ENCODE measurements at regions not wholly inside any gene's neighbourhood (a gene's known extent, or its start where the extent isn't known, plus 50 kb on each side); places are given as distances from the start of the nearest gene placed in this dataset.
"Not testable (repeated sequence)": the region's sequence is repeated elsewhere in the genome, so short reads cannot be mapped to it uniquely, and the experiment has no call there.

DNA sequence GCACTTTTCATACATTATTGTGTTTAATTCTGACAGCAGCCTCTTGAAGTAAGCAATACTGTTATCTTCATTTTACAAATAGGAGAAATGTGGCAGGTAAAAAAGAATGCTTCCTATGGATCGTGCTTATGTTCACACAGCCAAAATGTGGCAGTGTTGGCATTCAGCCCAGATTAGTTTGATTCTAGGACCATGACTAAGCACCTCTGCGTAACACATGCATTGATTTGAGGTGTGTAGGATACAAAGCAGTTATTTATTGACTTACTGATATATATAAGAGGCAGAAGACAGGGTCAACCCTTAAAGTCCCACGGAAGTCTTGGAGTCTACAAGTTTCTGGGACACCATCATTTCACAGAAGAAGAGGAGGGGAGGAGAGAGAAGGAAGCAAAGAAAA lies 1144.4 kb upstream of the GOT2 start:
- DNase-seq (ENCODE audit: low spot score): no peak

GRCh38 chr16:59864981-59865666 lies 1131.0 kb upstream of the GOT2 start:
- no peak for DNase-seq (ENCODE audit: low spot score)

GRCh38 chr16:59859676-59860402 lies 1125.7 kb upstream of the GOT2 start:
- DNase-seq (ENCODE audit: low spot score): no peak

DNA sequence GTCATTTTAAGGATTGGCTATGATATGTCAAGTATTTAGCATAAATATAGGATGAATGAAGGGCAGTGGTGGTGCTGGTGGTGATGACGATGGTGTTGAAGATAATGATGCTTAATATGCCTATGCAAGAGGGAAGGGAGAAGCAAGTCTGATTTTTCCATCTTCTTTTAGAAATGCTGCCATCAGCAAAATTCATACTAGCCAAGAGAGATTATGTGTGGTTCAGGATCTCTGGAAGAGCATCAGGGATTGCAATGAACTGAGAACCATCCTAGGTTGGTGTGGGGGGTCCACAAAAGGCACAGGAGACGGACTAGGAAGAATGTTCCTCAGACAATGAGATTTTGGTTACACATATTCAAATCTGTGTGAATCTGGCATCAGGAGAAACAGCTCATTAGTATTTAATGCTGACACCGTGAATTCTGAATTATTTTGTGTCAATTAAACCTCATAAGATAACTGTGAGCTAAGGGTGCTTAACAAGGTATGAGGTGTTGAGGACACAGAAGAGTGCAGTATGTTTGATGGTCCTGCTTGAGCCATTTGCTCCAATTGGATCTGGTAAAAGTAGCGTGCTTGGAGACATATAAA lies 1120.8 kb upstream of the GOT2 start:
- DNase-seq (ENCODE audit: low spot score): no peak

- DNase-seq (ENCODE audit: low spot score): no peak
These were observed 1115.6 kb upstream of the GOT2 start for GRCh38 chr16:59849716-59850115.

- DNase-seq (ENCODE audit: low spot score): peak; percentile 69
These were observed 1114.2 kb upstream of the GOT2 start for GRCh38 chr16:59848296-59848695.

DNA sequence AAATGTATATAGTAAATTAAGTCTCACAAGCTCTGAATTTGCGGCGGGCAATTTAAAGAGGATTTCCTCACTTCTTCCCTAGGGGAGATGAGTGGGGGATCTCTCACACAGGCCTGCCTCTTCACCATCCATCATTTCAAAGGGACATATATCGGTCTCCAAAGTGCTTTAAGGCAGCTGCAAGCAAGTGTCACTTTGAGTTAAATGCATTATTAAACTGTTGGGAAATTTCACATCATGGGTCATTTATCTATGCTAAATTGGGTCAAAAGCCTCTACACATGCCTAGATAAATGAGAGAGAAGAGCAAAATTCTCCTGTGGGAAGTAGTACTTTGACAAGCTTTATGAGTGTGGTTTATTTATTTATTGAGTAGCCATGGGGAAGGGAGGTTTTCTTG lies 1106.1 kb upstream of the GOT2 start:
- no peak for DNase-seq (ENCODE audit: low spot score)

- DNase-seq (ENCODE audit: low spot score): no peak
These were observed 1092.7 kb upstream of the GOT2 start for GRCh38 chr16:59826767-59827166.

DNA sequence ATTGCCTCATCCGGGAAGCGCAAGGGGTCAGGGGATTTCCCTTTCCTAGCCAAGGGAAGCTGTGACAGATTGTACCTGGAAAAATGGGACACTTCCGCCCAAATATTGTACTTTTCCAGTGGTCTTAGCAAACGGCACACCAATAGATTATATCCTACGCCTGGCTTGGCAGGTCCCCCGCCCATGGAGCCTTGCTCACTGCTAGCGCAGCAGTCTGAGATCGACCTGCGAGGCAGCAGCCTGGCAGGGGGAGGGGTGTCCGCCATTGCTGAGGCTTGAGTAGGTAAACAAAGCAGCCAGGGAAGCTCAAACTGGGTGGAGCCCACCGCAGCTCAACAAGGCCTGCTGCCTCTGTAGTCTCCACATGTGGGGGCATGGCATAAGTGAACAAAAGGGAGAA lies 1075.4 kb upstream of the GOT2 start:
- DNase-seq (ENCODE audit: low spot score): not testable (repeated sequence)

GRCh38 chr16:59783191-59783590 lies 1049.1 kb upstream of the GOT2 start:
- no peak for DNase-seq (ENCODE audit: low spot score)

DNA sequence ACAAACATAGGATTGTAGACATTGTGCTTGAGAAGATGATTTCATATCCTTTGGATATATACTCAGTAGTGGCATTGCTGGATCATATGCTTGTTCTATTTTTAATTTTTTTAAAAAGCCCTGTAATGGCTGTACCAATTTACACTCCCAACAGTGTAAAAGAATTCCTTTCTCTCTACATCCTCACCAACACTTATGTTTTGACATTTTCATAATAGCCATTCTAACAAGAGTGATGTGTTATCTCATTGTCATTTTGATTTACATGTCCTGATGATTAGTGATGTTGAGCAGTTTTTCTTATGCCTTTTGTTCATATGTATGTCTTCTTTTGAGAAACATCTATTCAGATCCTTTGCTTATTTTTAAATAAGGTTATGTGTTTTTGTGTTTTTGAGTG lies 1039.2 kb upstream of the GOT2 start:
- DNase-seq (ENCODE audit: low spot score): no peak

- DNase-seq (ENCODE audit: low spot score): no peak
These were observed 1025.2 kb upstream of the GOT2 start for GRCh38 chr16:59759296-59759695.

GRCh38 chr16:59758848-59759247 lies 1024.7 kb upstream of the GOT2 start:
- no peak for DNase-seq (ENCODE audit: low spot score)

GRCh38 chr16:59754854-59755253 lies 1020.7 kb upstream of the GOT2 start:
- no peak for DNase-seq (ENCODE audit: low spot score)

DNA sequence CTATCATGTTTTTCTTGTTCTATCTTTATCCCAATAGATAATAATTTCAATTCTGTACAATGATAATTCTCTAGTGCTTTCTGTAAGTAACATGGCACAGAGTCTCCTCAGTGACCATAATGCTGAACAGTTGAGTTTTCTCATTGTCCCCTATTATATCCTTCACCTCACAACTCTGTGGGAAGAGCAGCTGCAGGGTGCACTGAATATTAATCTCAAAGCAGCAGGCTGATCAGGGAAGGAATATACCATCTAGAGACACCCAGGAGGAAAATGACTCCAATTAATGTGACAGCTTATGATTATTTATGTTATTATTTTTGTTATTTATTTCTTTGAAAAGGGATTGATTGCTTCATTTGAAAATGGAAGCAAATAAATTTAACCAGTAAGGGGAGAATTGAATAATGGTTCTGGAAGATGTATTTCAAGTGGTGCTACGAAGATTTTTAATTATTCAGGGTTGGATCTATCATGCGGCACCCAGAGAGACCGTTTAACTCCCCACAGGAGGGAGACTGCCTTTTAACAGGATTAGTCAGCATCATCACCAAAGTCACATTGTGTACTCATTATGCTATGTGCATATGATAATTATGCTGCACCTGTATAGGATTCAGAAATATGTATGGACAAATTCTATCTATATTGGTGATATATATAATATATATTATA lies 1015.7 kb upstream of the GOT2 start:
- no peak for DNase-seq (ENCODE audit: low spot score)

DNA sequence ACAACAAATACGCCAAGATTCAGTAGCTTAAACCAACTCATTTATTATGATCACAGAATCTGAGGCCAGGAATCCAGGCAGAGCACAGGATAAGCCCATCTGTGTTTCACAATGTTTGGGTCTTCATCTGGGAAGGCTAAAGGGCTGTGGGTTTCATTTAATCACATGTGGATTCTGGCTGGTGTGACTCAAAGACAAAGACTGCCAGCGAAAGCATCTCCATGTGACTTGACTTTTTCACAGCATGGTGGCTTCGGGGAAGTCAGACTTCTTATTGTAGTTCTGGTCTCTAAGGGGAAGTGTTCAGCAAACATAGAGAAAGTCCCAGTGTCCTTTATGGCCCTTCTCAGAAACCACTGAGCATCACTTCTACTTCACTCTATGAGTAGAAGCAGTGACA lies 1014.4 kb upstream of the GOT2 start:
- DNase-seq (ENCODE audit: low spot score): no peak

DNA sequence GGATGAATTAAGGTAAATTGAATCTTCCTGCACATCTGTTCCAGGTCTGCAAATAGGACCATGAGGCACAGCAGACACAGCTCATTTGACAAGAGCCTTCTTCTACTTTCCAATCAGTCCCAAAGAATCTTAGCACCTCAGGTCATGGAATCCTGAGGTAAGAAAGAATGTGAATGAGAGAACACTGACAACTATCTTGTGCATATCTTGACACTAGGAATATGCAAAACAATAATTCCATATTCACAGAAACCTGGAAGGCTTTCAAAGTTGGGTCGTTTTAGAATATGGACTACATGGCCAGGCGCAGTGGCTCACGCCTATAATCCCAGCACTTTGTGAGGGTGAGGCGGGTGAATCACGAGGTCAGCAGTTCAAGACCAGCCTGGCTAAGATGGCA lies 1009.4 kb upstream of the GOT2 start:
- no peak for DNase-seq (ENCODE audit: low spot score)

DNA sequence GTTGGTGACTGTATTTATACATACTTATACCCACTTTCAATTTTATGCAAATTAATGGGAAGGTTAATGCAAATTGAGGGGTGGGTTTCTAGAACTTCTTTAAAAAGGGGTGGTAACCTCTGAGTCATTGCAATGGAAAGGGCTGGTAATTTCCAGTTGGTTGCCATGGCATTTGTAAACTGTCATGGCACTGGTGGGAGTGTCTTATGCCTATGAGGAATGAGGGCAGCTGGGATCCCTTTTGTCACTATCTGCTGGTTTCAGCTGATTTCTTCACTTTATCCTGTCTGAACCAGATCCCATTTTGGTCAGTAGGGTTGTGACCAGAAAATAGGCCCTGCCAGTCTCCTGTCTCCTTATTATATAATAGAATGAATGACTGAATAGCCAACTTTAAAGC lies 1006.7 kb upstream of the GOT2 start:
- DNase-seq (ENCODE audit: low spot score): no peak

DNA sequence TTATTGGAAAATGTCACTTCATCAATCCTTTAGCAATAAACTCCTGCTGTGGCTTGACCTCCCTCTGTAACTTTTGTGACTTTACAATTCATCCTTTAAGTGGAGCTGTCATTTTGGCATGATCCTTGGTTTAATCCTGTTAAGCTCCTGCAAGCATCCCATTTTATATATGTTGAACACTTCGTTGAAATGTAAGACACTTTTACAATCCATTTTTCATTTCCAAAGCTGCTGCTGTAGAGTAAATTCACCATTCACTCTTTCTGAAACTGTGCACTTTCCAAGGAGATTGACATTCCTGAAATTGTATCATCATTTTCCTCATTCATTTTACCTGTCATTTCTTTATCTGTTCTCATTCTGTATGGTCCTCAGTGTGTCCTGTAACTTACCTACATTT lies 1003.2 kb upstream of the GOT2 start:
- no peak for DNase-seq (ENCODE audit: low spot score)

DNA sequence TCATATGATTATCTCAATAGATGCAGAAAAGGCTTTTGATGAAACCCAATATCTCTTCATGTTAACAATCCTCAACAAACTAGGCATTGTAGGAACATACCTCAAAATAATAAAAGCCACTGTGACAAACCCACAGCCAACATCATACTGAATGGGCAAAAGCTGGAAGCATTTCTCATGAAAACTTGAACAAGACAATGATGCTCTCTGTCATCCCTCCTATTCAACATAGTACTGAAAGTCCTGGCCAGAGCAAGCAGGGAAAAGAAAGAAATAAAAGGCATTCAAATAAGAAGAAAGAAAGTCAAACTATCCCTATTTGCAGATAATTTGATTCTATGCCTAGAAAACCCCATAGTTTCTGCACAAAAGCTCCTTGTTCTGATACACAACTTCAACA lies 999.2 kb upstream of the GOT2 start:
- peak; percentile 20 for DNase-seq (ENCODE audit: low spot score)

GRCh38 chr16:59729613-59730012 lies 995.5 kb upstream of the GOT2 start:
- DNase-seq (ENCODE audit: low spot score): no peak

DNA sequence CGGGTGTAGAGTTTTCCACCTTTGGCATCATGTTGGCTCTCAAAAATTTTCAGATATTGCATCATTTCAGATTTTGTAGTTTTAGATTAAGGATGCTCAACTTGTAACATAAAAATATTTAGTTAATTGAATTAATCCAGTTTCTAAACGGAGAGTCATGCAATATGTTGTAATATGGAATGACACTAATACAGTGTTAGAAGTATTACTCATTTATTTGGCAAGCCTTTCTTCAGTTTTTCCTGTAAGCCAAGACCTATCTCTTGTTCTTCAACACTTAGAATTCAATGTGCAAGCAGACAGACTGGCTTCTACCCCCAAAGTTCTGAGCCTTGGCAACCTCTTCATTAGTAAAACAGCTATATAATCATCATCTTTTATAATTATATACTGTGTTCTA lies 985.0 kb upstream of the GOT2 start:
- DNase-seq (ENCODE audit: low spot score): no peak

Data from Ammon's horn (tissue), 1 donor.